Epithelial cell of proximal tubule (primary cell): ENCODE measurements at regions not wholly inside any gene's neighbourhood (a gene's known extent, or its start where the extent isn't known, plus 50 kb on each side); places are given as distances from the start of the nearest gene placed in this dataset.

Experiments
- DNase-seq: peaks from one replicate; pipeline ENCODE4 v3.0.0-alpha.2; 2011; ENCODE audit warnings: low read depth
- H3K4me3 ChIP-seq: 2 replicates; pipeline ENCODE4 v1.5.1; 2011; ENCODE audit warnings: low read depth, mild to moderate bottlenecking, low read length
- CTCF ChIP-seq: conservative IDR thresholded peaks from 2 replicates; pipeline ENCODE4 v1.5.1; 2012; ENCODE audit warnings: low read depth, mild to moderate bottlenecking, low read length

- no peak overlapping the region for H3K4me3 ChIP-seq
- TF ChIP-seq CTCF = no peak
- DNase-seq = no peak
These were observed 353.1 kb upstream of the CLNK start for GRCh38 chr4:11037637-11038036.

- DNase-seq = no peak
- no peak overlapping the region for H3K4me3 ChIP-seq
- TF ChIP-seq CTCF = no peak
These were observed 343.8 kb upstream of the CLNK start for GRCh38 chr4:11028334-11028733.

- no peak for TF ChIP-seq CTCF
- no peak for DNase-seq
- no peak overlapping the region for H3K4me3 ChIP-seq
These were observed 336.8 kb upstream of the CLNK start for GRCh38 chr4:11021333-11021732.

GRCh38 chr4:11019451-11020240, 335.1 kb upstream of the CLNK start:
- no peak for TF ChIP-seq CTCF
- DNase-seq = no peak
- H3K4me3 ChIP-seq = no peak overlapping the region

GRCh38 chr4:11014199-11014598, 329.6 kb upstream of the CLNK start:
- TF ChIP-seq CTCF = no peak
- no peak for DNase-seq
- H3K4me3 ChIP-seq = no peak overlapping the region

- H3K4me3 ChIP-seq = no peak overlapping the region
- no peak for TF ChIP-seq CTCF
- no peak for DNase-seq
These were observed 328.6 kb upstream of the CLNK start for GRCh38 chr4:11013094-11013664.

GRCh38 chr4:11011249-11011648, 326.7 kb upstream of the CLNK start:
- no peak for TF ChIP-seq CTCF
- no peak overlapping the region for H3K4me3 ChIP-seq
- no peak for DNase-seq
